WTC11 (cell line): ENCODE measurements at regions not wholly inside any gene's neighbourhood (a gene's known extent, or its start where the extent isn't known, plus 50 kb on each side); places are given as distances from the start of the nearest gene placed in this dataset.

Experiments used
- ATAC-seq: fragments of 200-7000 bp; cut with Tn5 transposase; 2 replicates; pipeline ENCODE4 v1.10.0; 2021; ENCODE audit warnings: mild to moderate bottlenecking, moderate library complexity
- CTCF ChIA-PET: fragments of 300-600 bp; sonication (Branson Sonifier 250); formaldehyde crosslinking; loops from one replicate; lab custom pipeline; 2021; ENCODE audit warnings: antibody characterized with exemption; lab: Charles Lee
- POLR2A ChIA-PET: fragments of 350-600 bp; sonication (Branson Sonifier 250); formaldehyde crosslinking; loops from one replicate; lab custom pipeline; 2021; ENCODE audit warnings: antibody characterized with exemption; lab: Charles Lee
- DNase-seq: peaks from one replicate; pipeline ENCODE4 v3.0.0; 2021; ENCODE audit warnings: low spot score
- H3K27ac Mint-ChIP-seq: 2 replicates; pipeline ENCODE4 v1.8.0; 2021; ENCODE audit warnings: mixed read lengths
- H3K27me3 Mint-ChIP-seq: 2 replicates; pipeline ENCODE4 v1.8.0; 2021; ENCODE audit warnings: low read depth, mild to moderate bottlenecking, moderate library complexity, mixed read lengths
- H3K36me3 Mint-ChIP-seq: 2 replicates; pipeline ENCODE4 v1.8.0; 2021; ENCODE audit warnings: mixed read lengths
- H3K4me1 Mint-ChIP-seq: 2 replicates; pipeline ENCODE4 v1.8.0; 2022; ENCODE audit warnings: mixed read lengths
- H3K4me3 Mint-ChIP-seq: 2 replicates; pipeline ENCODE4 v1.8.0; 2021; ENCODE audit warnings: mild to moderate bottlenecking, moderate library complexity, mixed read lengths
- H3K9me3 Mint-ChIP-seq: 2 replicates; pipeline ENCODE4 v1.8.0; 2021; ENCODE audit warnings: mixed read lengths
- CBFB ChIP-seq: sonication (generic); formaldehyde crosslinking; IDR thresholded peaks from 2 replicates; pipeline ENCODE4 v1.8.1; 2022; ENCODE audit warnings: mild to moderate bottlenecking, low read depth, missing genetic modification reagents
- CREB1 ChIP-seq: sonication (generic); formaldehyde crosslinking; IDR thresholded peaks from 2 replicates; pipeline ENCODE4 v1.8.0; 2023; ENCODE audit warnings: mild to moderate bottlenecking, missing genetic modification reagents
- CREM ChIP-seq: sonication (generic); formaldehyde crosslinking; IDR thresholded peaks from 2 replicates; pipeline ENCODE4 v1.8.1; 2022; ENCODE audit warnings: mild to moderate bottlenecking, missing genetic modification reagents, moderate library complexity
- ELF4 ChIP-seq: sonication (generic); formaldehyde crosslinking; IDR thresholded peaks from 2 replicates; pipeline ENCODE4 v1.8.1; 2022; ENCODE audit warnings: low read depth, mild to moderate bottlenecking, moderate library complexity, missing genetic modification reagents
- EMX1 ChIP-seq: fragments of 250-450 bp; sonication (Bioruptor Pico); IDR thresholded peaks from 2 replicates; pipeline ENCODE4 v1.8.0; 2021; ENCODE audit warnings: mild to moderate bottlenecking
- ESRRA ChIP-seq: sonication (generic); formaldehyde crosslinking; IDR thresholded peaks from 2 replicates; pipeline ENCODE4 v1.8.1; 2022; ENCODE audit warnings: mild to moderate bottlenecking, missing genetic modification reagents, borderline replicate concordance
- ETV6 ChIP-seq: sonication (generic); formaldehyde crosslinking; IDR thresholded peaks from 2 replicates; pipeline ENCODE4 v1.8.1; 2022; ENCODE audit warnings: mild to moderate bottlenecking, missing genetic modification reagents
- FOXJ3 ChIP-seq: sonication (generic); formaldehyde crosslinking; IDR thresholded peaks from 2 replicates; pipeline ENCODE4 v1.9.0; 2021; ENCODE audit warnings: missing genetic modification reagents, mild to moderate bottlenecking, borderline replicate concordance
- FOXK1 ChIP-seq: sonication (generic); formaldehyde crosslinking; IDR thresholded peaks from 2 replicates; pipeline ENCODE4 v1.8.0; 2022; ENCODE audit warnings: mild to moderate bottlenecking, moderate library complexity, missing genetic modification reagents
- FOXP1 ChIP-seq: sonication (generic); formaldehyde crosslinking; IDR thresholded peaks from 2 replicates; pipeline ENCODE4 v1.8.0; 2022; ENCODE audit warnings: missing genetic modification reagents, mild to moderate bottlenecking, moderate library complexity, borderline replicate concordance
- FOXP4 ChIP-seq: sonication (generic); formaldehyde crosslinking; IDR thresholded peaks from 2 replicates; pipeline ENCODE4 v1.8.0; 2022; ENCODE audit warnings: mild to moderate bottlenecking, missing genetic modification reagents
- IRF1 ChIP-seq: sonication (generic); formaldehyde crosslinking; IDR thresholded peaks from 2 replicates; pipeline ENCODE4 v1.8.0; 2023; ENCODE audit warnings: missing genetic modification reagents
- MAX ChIP-seq: sonication (generic); formaldehyde crosslinking; IDR thresholded peaks from 2 replicates; pipeline ENCODE4 v1.8.0; 2022; ENCODE audit warnings: mild to moderate bottlenecking, missing genetic modification reagents
- NFE2L1 ChIP-seq: sonication (generic); formaldehyde crosslinking; IDR thresholded peaks from 2 replicates; pipeline ENCODE4 v1.8.1; 2023; ENCODE audit warnings: missing genetic modification reagents
- PRDM15 ChIP-seq: sonication (generic); formaldehyde crosslinking; IDR thresholded peaks from 2 replicates; pipeline ENCODE4 v1.8.0; 2022; ENCODE audit warnings: missing genetic modification reagents
- USF1 ChIP-seq: sonication (generic); formaldehyde crosslinking; IDR thresholded peaks from 2 replicates; pipeline ENCODE4 v1.8.0; 2022; ENCODE audit warnings: mild to moderate bottlenecking, missing genetic modification reagents
- USF2 ChIP-seq: sonication (generic); formaldehyde crosslinking; IDR thresholded peaks from 2 replicates; pipeline ENCODE4 v1.8.1; 2023; ENCODE audit warnings: mild to moderate bottlenecking, missing genetic modification reagents, moderate library complexity
- ZBTB21 ChIP-seq: sonication (generic); formaldehyde crosslinking; IDR thresholded peaks from 2 replicates; pipeline ENCODE4 v1.8.1; 2023; ENCODE audit warnings: mild to moderate bottlenecking, missing genetic modification reagents, borderline replicate concordance
- ZBTB43 ChIP-seq: sonication (generic); formaldehyde crosslinking; IDR thresholded peaks from 2 replicates; pipeline ENCODE4 v1.8.1; 2023; ENCODE audit warnings: mild to moderate bottlenecking, missing genetic modification reagents
- ZNF121 ChIP-seq: sonication (generic); formaldehyde crosslinking; IDR thresholded peaks from 2 replicates; pipeline ENCODE4 v1.8.0; 2023; ENCODE audit warnings: missing genetic modification reagents
- ZNF263 ChIP-seq: sonication (generic); formaldehyde crosslinking; IDR thresholded peaks from 2 replicates; pipeline ENCODE4 v1.8.1; 2022; ENCODE audit warnings: low read depth, mild to moderate bottlenecking, moderate library complexity, missing genetic modification reagents
- ZSCAN18 ChIP-seq: fragments of 250-450 bp; sonication (Bioruptor Pico); IDR thresholded peaks from 2 replicates; pipeline ENCODE4 v2.1.2; 2022; ENCODE audit warnings: mild to moderate bottlenecking, moderate library complexity

- POLR2A ChIA-PET = interaction anchor here (0.6 kb wide), 1 partner anchor 129 kb away, joined by 3 read pairs; no protein-coding TSS in a partner anchor
- TF ChIP-seq USF2 (peak; percentile 28; the same call in 1 of the 2 replicates), CREM (CRISPR knock-in tag) (no peak), FOXP4 (CRISPR knock-in tag) (peak; percentile 94), PRDM15 (0 out of 2 replicates have a peak, but pooled peaks have one; percentile 15), FOXK1 (CRISPR knock-in tag) (0 out of 2 replicates have a peak, but pooled peaks have one; percentile 31), ETV6 (CRISPR knock-in tag) (peak; percentile 33; the same call in 1 of the 2 replicates), ZNF263 (CRISPR knock-in tag) (no peak), USF1 (CRISPR knock-in tag) (0 out of 2 replicates have a peak, but pooled peaks have one; percentile 26), MAX (CRISPR knock-in tag) (peak; percentile 87), ZBTB21 (CRISPR knock-in tag) (no peak), ZNF121 (CRISPR knock-in tag) (0 out of 2 replicates have a peak, but pooled peaks have one; percentile 33), IRF1 (CRISPR knock-in tag) (peak; percentile 55; the same call in 1 of the 2 replicates)
- peaks cover 20% of the 10 kb centered on the region for H3K9me3 Mint-ChIP-seq
- peak overlapping the region; percentile 69 for H3K4me3 Mint-ChIP-seq
- DNase-seq (peak; percentile 46), ATAC-seq (peak; percentile 73)
- H3K36me3 Mint-ChIP-seq = peaks cover 2% of the 10 kb centered on the region
- H3K4me1 Mint-ChIP-seq = 0 out of 2 replicates have a peak, but pooled peaks cover 4% of the 10 kb centered on the region
- CTCF ChIA-PET = no interaction called here
- H3K27me3 Mint-ChIP-seq = peaks cover 34% of the 10 kb centered on the region
- no peak overlapping the region for H3K27ac Mint-ChIP-seq
These were observed 239.2 kb upstream of the CPNE8 start for GRCh38 chr12:39144613-39145061.

- CTCF ChIA-PET = interaction anchor here (0.6 to 1.7 kb wide), 2 partner anchors 9 to 16 kb away, joined by 3 to 5 read pairs; no protein-coding TSS in a partner anchor
- no peak overlapping the region for H3K27ac Mint-ChIP-seq
- no peak for TF ChIP-seq ELF4 (CRISPR knock-in tag)
- no peak for TF ChIP-seq FOXP1 (CRISPR knock-in tag)
- no peak for TF ChIP-seq NFE2L1
- TF ChIP-seq ZBTB43 (CRISPR knock-in tag) = no peak
- no peak for TF ChIP-seq CBFB (CRISPR knock-in tag)
- TF ChIP-seq FOXJ3 (CRISPR knock-in tag) = no peak
- no peak for TF ChIP-seq ESRRA (CRISPR knock-in tag)
- TF ChIP-seq ZSCAN18 (CRISPR knock-in tag) = no peak
- no peak for TF ChIP-seq EMX1 (CRISPR knock-in tag)
- TF ChIP-seq CREB1 (CRISPR knock-in tag) = no peak
- TF ChIP-seq FOXP4 (CRISPR knock-in tag) = no peak
These were observed 232.9 kb upstream of the CPNE8 start for GRCh38 chr12:39138268-39138667.

More at GRCh38 chr12:39138268-39138667, 232.9 kb upstream of the CPNE8 start:
- ATAC-seq = no peak
- DNase-seq = no peak
- Mint-ChIP-seq H3K4me3 (no peak overlapping the region), H3K27me3 (peaks cover 9% of the 10 kb centered on the region), H3K36me3 (no peaks in the 10 kb centered on the region), H3K9me3 (peaks cover 3% of the 10 kb centered on the region; the same call in 1 of the 2 replicates), H3K4me1 (peaks cover 12% of the 10 kb centered on the region)
- POLR2A ChIA-PET = no interaction called here
